CD4-positive, alpha-beta T cell (primary cell): ENCODE measurements at regions not wholly inside any gene's neighbourhood (a gene's known extent, or its start where the extent isn't known, plus 50 kb on each side); places are given as distances from the start of the nearest gene placed in this dataset.
A peak's percentile ranks its signal among the peaks of the same experiment; 100 is the strongest.

Source experiments
- ATAC-seq: fragments of 200-7000 bp; cut with Tn5 transposase; one replicate; pipeline ENCODE4 v1.10.0; 2022; ENCODE audit warnings: mild to moderate bottlenecking; ENCODE audit not compliant: poor library complexity
- CTCF ChIA-PET: fragments of 350-600 bp; sonication (Branson Sonifier 250); formaldehyde crosslinking; loops from one replicate; lab custom pipeline; 2021; ENCODE audit warnings: antibody characterized with exemption, inconsistent platforms; lab: Charles Lee
- POLR2A ChIA-PET: fragments of 350-600 bp; sonication (Branson Sonifier 250); formaldehyde crosslinking; loops from one replicate; lab custom pipeline; 2021; ENCODE audit warnings: antibody characterized with exemption, inconsistent platforms; lab: Charles Lee
- DNase-seq, 14 experiments: peaks; one replicate each; pipeline ENCODE4 v3.0.0-alpha.2; 2013 to 2020; ENCODE audit warnings: mixed read lengths in 2 of 14
- H3K27ac ChIP-seq, 2 donors: one replicate each; pipeline versions ENCODE4 v1.5.1 to v1.7.0; 2013; ENCODE audit warnings: low read length in 2 of 2, low read depth in 1 of 2, mild to moderate bottlenecking in 1 of 2
- H3K27me3 ChIP-seq, 2 experiments: 1 replicate in 1 of 2; 2 replicates in 1 of 2; pipeline versions ENCODE4 v1.6.1 to v1.7.0; 2013; ENCODE audit warnings: low read length in 2 of 2, control low read depth in 1 of 2, mild to moderate bottlenecking in 1 of 2, moderate library complexity in 1 of 2; ENCODE audit not compliant: insufficient read depth in 2 of 2, control insufficient read depth in 1 of 2
- H3K36me3 ChIP-seq: one replicate; pipeline ENCODE4 v1.6.1; 2013; ENCODE audit warnings: low read length, control low read depth; ENCODE audit not compliant: insufficient read depth
- H3K4me1 ChIP-seq: one replicate; pipeline ENCODE4 v1.6.1; 2013; ENCODE audit warnings: low read length, control low read depth; ENCODE audit not compliant: insufficient read depth
- H3K4me3 ChIP-seq: one replicate; pipeline ENCODE4 v1.5.1; 2013; ENCODE audit warnings: mild to moderate bottlenecking, low read length, moderate library complexity
- H3K9me3 ChIP-seq, 2 experiments: 1 replicate in 1 of 2; 2 replicates in 1 of 2; pipeline versions ENCODE4 v1.6.1 to v1.7.0; 2013; ENCODE audit warnings: low read length in 2 of 2, mild to moderate bottlenecking in 2 of 2, control low read depth in 1 of 2, moderate library complexity in 1 of 2; ENCODE audit not compliant: control insufficient read depth in 1 of 2, insufficient read depth in 1 of 2
- H3K27ac Mint-ChIP-seq: one replicate; pipeline ENCODE4 v1.8.0; 2020; ENCODE audit warnings: mixed read lengths
- H3K27me3 Mint-ChIP-seq: one replicate; pipeline ENCODE4 v1.8.0; 2021; ENCODE audit warnings: mixed read lengths
- H3K36me3 Mint-ChIP-seq: one replicate; pipeline ENCODE4 v1.8.0; 2021; ENCODE audit warnings: low read depth, mixed read lengths
- H3K4me1 Mint-ChIP-seq: one replicate; pipeline ENCODE4 v1.8.0; 2021; ENCODE audit warnings: low read depth, mixed read lengths
- H3K4me3 Mint-ChIP-seq: one replicate; pipeline ENCODE4 v1.8.0; 2020; ENCODE audit warnings: mild to moderate bottlenecking, mixed read lengths
- H3K9me3 Mint-ChIP-seq: one replicate; pipeline ENCODE4 v1.8.0; 2020; ENCODE audit warnings: mixed read lengths
- CTCF ChIP-seq: fragments of 200-600 bp; IDR thresholded peaks from one replicate; pipeline ENCODE4 v1.8.0; 2022; ENCODE audit warnings: antibody characterized with exemption, mild to moderate bottlenecking
- intact Hi-C, 2 experiments: fragments of 100-400 bp; cut with DNase I in 1 of 2; cut with micrococcal nuclease in 1 of 2; formaldehyde crosslinking; loops; one replicate each; pipeline versions ENCODE4 v1.15.1 to v1.9.0; 2023 to 2025; cut with DNase I, micrococcal nuclease

- Mint-ChIP-seq H3K4me3 (peak overlapping the region; percentile 67), H3K36me3 (no peaks in the 10 kb centered on the region), H3K9me3 (no peaks in the 10 kb centered on the region), H3K4me1 (peaks cover 34% of the 10 kb centered on the region), H3K27ac (no peak overlapping the region), H3K27me3 (peaks cover 89% of the 10 kb centered on the region)
- POLR2A ChIA-PET, result no interaction called here
- peaks cover 48 to 65% of the 10 kb centered on the region in 2 experiments for H3K27me3 ChIP-seq
- ATAC-seq, result no peak
- DNase-seq, result no peak
- no peaks in the 10 kb centered on the region for H3K36me3 ChIP-seq
- H3K4me1 ChIP-seq, result peaks cover 35% of the 10 kb centered on the region
- CTCF ChIA-PET, result no interaction called here
- intact Hi-C loops, result no loop called here
- TF ChIP-seq CTCF, result no peak
- no peak overlapping the region for H3K27ac ChIP-seq
- no peak overlapping the region for H3K4me3 ChIP-seq
- H3K9me3 ChIP-seq, result peaks cover 0 to 36% of the 10 kb centered on the region in 2 experiments
Measured at GRCh38 chr1:147078606-147079399, 93.5 kb downstream of the PRKAB2 start.

GRCh38 chr1:147077936-147078605, 94.2 kb downstream of the PRKAB2 start:
- DNase-seq (no peak), ATAC-seq (no peak)
- CTCF ChIA-PET, result no interaction called here
- Mint-ChIP-seq H3K27ac (no peak overlapping the region), H3K4me3 (peak overlapping the region; percentile 18), H3K36me3 (no peaks in the 10 kb centered on the region), H3K27me3 (peaks cover 89% of the 10 kb centered on the region), H3K4me1 (peaks cover 34% of the 10 kb centered on the region), H3K9me3 (no peaks in the 10 kb centered on the region)
- Histone ChIP-seq H3K27ac (no peak overlapping the region), H3K4me3 (no peak overlapping the region), H3K36me3 (no peaks in the 10 kb centered on the region), H3K27me3 (peaks cover 53 to 65% of the 10 kb centered on the region in 2 experiments), H3K9me3 (peaks cover 0 to 36% of the 10 kb centered on the region in 2 experiments), H3K4me1 (peaks cover 35% of the 10 kb centered on the region)
- intact Hi-C loops, result no loop called here
- no peak for TF ChIP-seq CTCF
- POLR2A ChIA-PET, result no interaction called here

GRCh38 chr1:147077523-147077922, 94.7 kb downstream of the PRKAB2 start:
- peaks cover 57 to 71% of the 10 kb centered on the region in 2 experiments for H3K27me3 ChIP-seq
- no peak overlapping the region for H3K27ac ChIP-seq
- ChIA-PET CTCF (no interaction called here), POLR2A (no interaction called here)
- intact Hi-C loops, result no loop called here
- peaks cover 90% of the 10 kb centered on the region for H3K27me3 Mint-ChIP-seq
- DNase-seq, result no peak
- H3K9me3 ChIP-seq, result peaks cover 0 to 38% of the 10 kb centered on the region in 2 experiments
- no peaks in the 10 kb centered on the region for H3K9me3 Mint-ChIP-seq
- H3K27ac Mint-ChIP-seq, result no peak overlapping the region
- peak overlapping the region; percentile 18 for H3K4me3 Mint-ChIP-seq
- no peak overlapping the region for H3K4me3 ChIP-seq
- H3K4me1 Mint-ChIP-seq, result peaks cover 39% of the 10 kb centered on the region
- ATAC-seq, result no peak
- no peak for TF ChIP-seq CTCF
- H3K36me3 Mint-ChIP-seq, result no peaks in the 10 kb centered on the region
- H3K4me1 ChIP-seq, result peaks cover 41% of the 10 kb centered on the region
- no peaks in the 10 kb centered on the region for H3K36me3 ChIP-seq
